ENCODE measurements at regions not wholly inside any gene's neighbourhood (a gene's known extent, or its start where the extent isn't known, plus 50 kb on each side); places are given as distances from the start of the nearest gene placed in this dataset.
A peak's percentile ranks its signal among the peaks of the same experiment; 100 is the strongest.
"Not testable (repeated sequence)": the region's sequence is repeated elsewhere in the genome, so short reads cannot be mapped to it uniquely, and the experiment has no call there.

- no peak for DNase-seq
Measured at GRCh38 chr4:130703211-130703935, 1607.4 kb downstream of the C4orf33 start.

GRCh38 chr4:130705023-130705422 is 1609.1 kb downstream of the C4orf33 start:
- no peak for DNase-seq

GRCh38 chr4:130712038-130712437 is 1616.1 kb downstream of the C4orf33 start:
- no peak for DNase-seq

- DNase-seq: no peak
Measured at GRCh38 chr4:130714006-130714405, 1618.1 kb downstream of the C4orf33 start.

- DNase-seq: no peak
Measured at GRCh38 chr4:130722361-130722760, 1626.4 kb downstream of the C4orf33 start.

- DNase-seq: no peak
Measured at GRCh38 chr4:130736436-130737185, 1640.7 kb downstream of the C4orf33 start.

- DNase-seq: no peak
Measured at GRCh38 chr4:130738233-130738632, 1642.3 kb downstream of the C4orf33 start.

- peak; percentile 5 for DNase-seq
Measured at GRCh38 chr4:130747842-130748241, 1651.9 kb downstream of the C4orf33 start.

- DNase-seq: no peak
Measured at GRCh38 chr4:130753926-130754325, 1658.0 kb downstream of the C4orf33 start.

GRCh38 chr4:130760246-130760645 is 1664.3 kb downstream of the C4orf33 start:
- DNase-seq: no peak

- not testable (repeated sequence) for DNase-seq
Measured at GRCh38 chr4:130767384-130767783, 1671.4 kb downstream of the C4orf33 start.

GRCh38 chr4:130772966-130773365 is 1677.0 kb downstream of the C4orf33 start:
- not testable (repeated sequence) for DNase-seq

GRCh38 chr4:130808492-130808891 is 1712.5 kb downstream of the C4orf33 start:
- no peak for DNase-seq

- no peak for DNase-seq
Measured at GRCh38 chr4:130812117-130812765, 1716.3 kb downstream of the C4orf33 start.

GRCh38 chr4:130814896-130815295 is 1718.9 kb downstream of the C4orf33 start:
- peak; percentile 40 for DNase-seq

- DNase-seq: no peak
Measured at GRCh38 chr4:130820448-130820847, 1724.5 kb downstream of the C4orf33 start.

GRCh38 chr4:130825284-130825683 is 1729.3 kb downstream of the C4orf33 start:
- DNase-seq: no peak

- DNase-seq: no peak
Measured at GRCh38 chr4:130850019-130850524, 1754.1 kb downstream of the C4orf33 start.

- no peak for DNase-seq
Measured at GRCh38 chr4:130851107-130851506, 1755.2 kb downstream of the C4orf33 start.

GRCh38 chr4:130851932-130852331 is 1756.0 kb downstream of the C4orf33 start:
- no peak for DNase-seq

GRCh38 chr4:130855533-130855932 is 1759.6 kb downstream of the C4orf33 start:
- DNase-seq: peak; percentile 30

- DNase-seq: no peak
Measured at GRCh38 chr4:130859991-130860390, 1764.0 kb downstream of the C4orf33 start.

GRCh38 chr4:130896920-130897319 is 1801.0 kb downstream of the C4orf33 start:
- no peak for DNase-seq

- no peak for DNase-seq
Measured at GRCh38 chr4:130901321-130901720, 1805.4 kb downstream of the C4orf33 start.

Measured in NCI-H526 treated with DMSO at 0.1 percent for 48 hours (cell line).